GM23338 (cell line): ENCODE measurements at regions not wholly inside any gene's neighbourhood (a gene's known extent, or its start where the extent isn't known, plus 50 kb on each side); places are given as distances from the start of the nearest gene placed in this dataset.

Experiments
- CREB1 ChIP-seq: fragments of 250-450 bp; sonication (Bioruptor Pico); IDR thresholded peaks from 2 replicates; pipeline ENCODE4 v1.5.0; 2020; ENCODE audit warnings: low read depth, mild to moderate bottlenecking, moderate library complexity
- CTCF ChIP-seq, 2 experiments: fragments of 200-600 bp in 1 of 2; sonication (generic) in 1 of 2; conservative IDR thresholded peaks; 2 replicates each; pipeline versions ENCODE4 v1.5.1 to v1.6.1; 2016 to 2017; ENCODE audit warnings: antibody characterized with exemption in 2 of 2, low read depth in 2 of 2, mild to moderate bottlenecking in 2 of 2, moderate library complexity in 1 of 2
- ETS1 ChIP-seq: IDR thresholded peaks from 2 replicates; pipeline ENCODE4 v1.6.1; 2016; ENCODE audit warnings: antibody characterized with exemption
- EZH2 ChIP-seq: fragments of 200-600 bp; sonication (generic); IDR thresholded peaks from one replicate; pipeline ENCODE4 v1.8.0; 2017; ENCODE audit warnings: antibody characterized with exemption, mild to moderate bottlenecking, low read depth; ENCODE audit not compliant: unreplicated experiment
- EZH2phosphoT487 ChIP-seq: fragments of 200-600 bp; sonication (generic); IDR thresholded peaks from one replicate; pipeline ENCODE4 v1.8.1; 2018; ENCODE audit warnings: antibody characterized with exemption; ENCODE audit not compliant: unreplicated experiment
- JUNB ChIP-seq: IDR thresholded peaks from one replicate; pipeline ENCODE4 v1.6.1; 2016; ENCODE audit warnings: antibody characterized with exemption; ENCODE audit not compliant: unreplicated experiment
- NANOG ChIP-seq: IDR thresholded peaks from 2 replicates; pipeline ENCODE4 v1.6.1; 2016; ENCODE audit warnings: antibody characterized with exemption, borderline replicate concordance
- POLR2AphosphoS5 ChIP-seq: IDR thresholded peaks from 2 replicates; pipeline ENCODE4 v1.6.1; 2016; ENCODE audit warnings: antibody characterized with exemption, low read depth
- REST ChIP-seq: IDR thresholded peaks from one replicate; pipeline ENCODE4 v1.6.1; 2018; ENCODE audit warnings: antibody characterized with exemption; ENCODE audit not compliant: unreplicated experiment
- STAT1 ChIP-seq: IDR thresholded peaks from one replicate; pipeline ENCODE4 v1.6.1; 2016; ENCODE audit warnings: antibody characterized with exemption; ENCODE audit not compliant: unreplicated experiment
- ZNF114 ChIP-seq: fragments of 250-450 bp; sonication (Bioruptor Pico); IDR thresholded peaks from 2 replicates; pipeline ENCODE4 v1.5.0; 2020; ENCODE audit warnings: mild to moderate bottlenecking, moderate library complexity
- ZNF331 ChIP-seq: fragments of 250-450 bp; sonication (Bioruptor Pico); IDR thresholded peaks from 2 replicates; pipeline ENCODE4 v1.5.0; 2020; ENCODE audit warnings: low read depth, mild to moderate bottlenecking, moderate library complexity
- ZNF462 ChIP-seq: fragments of 250-450 bp; sonication (Bioruptor Pico); IDR thresholded peaks from 2 replicates; pipeline ENCODE4 v1.5.0; 2020; ENCODE audit warnings: mild to moderate bottlenecking, moderate library complexity

GRCh38 chr1:29458737-29459619 is 222.7 kb downstream of the PTPRU start:
- TF ChIP-seq CTCF (conservative IDR thresholded peaks at IDR 0.05; ENCODE audit: low read depth in 2 of 2) (no peak), EZH2 (no peak), REST (no peak), EZH2phosphoT487 (no peak), POLR2AphosphoS5 (no peak), ETS1 (no peak), STAT1 (no peak), NANOG (no peak), CREB1 (CRISPR knock-in tag) (no peak), ZNF114 (no peak), ZNF462 (CRISPR knock-in tag) (no peak), JUNB (no peak), ZNF331 (no peak)
